A549 (cell line): ENCODE measurements at regions not wholly inside any gene's neighbourhood (a gene's known extent, or its start where the extent isn't known, plus 50 kb on each side); places are given as distances from the start of the nearest gene placed in this dataset.
A peak's percentile ranks its signal among the peaks of the same experiment; 100 is the strongest.

Source experiments
- ATAC-seq, 2 experiments: fragments of 200-7000 bp in 1 of 2; fragments of >200 bp in 1 of 2; cut with Nextera tagmentation in 1 of 2; cut with Tn5 transposase in 1 of 2; 3 replicates each; pipeline versions ENCODE4 v1.8.0 to v1.9.1; 2018 to 2020; ENCODE audit warnings: mild to moderate bottlenecking in 1 of 2, moderate library complexity in 1 of 2
- CTCF ChIA-PET: fragments of 300-600 bp; sonication (Branson Sonifier 250); formaldehyde crosslinking; extraction: SDS; loops from one replicate; lab custom pipeline; 2021; ENCODE audit warnings: antibody characterized with exemption, inconsistent platforms; lab: Yijun Ruan, JAX
- POLR2A ChIA-PET: fragments of 350-600 bp; formaldehyde crosslinking; extraction: SDS; loops from one replicate; lab custom pipeline; 2021; ENCODE audit warnings: antibody characterized with exemption, inconsistent platforms; lab: Yijun Ruan, JAX
- DNase-seq, 2 experiments: peaks; one replicate each; pipeline versions ENCODE4 v3.0.0 to v3.0.0-alpha.2; 2011 to 2016; ENCODE audit warnings: low read depth in 1 of 2, low spot score in 1 of 2
- FAIRE-seq: peaks from 2 replicates; lab custom pipeline; 2011; peaks lifted over from hg19 to GRCh38; lab: Jason Lieb, UNC
- H3K27ac ChIP-seq, 2 experiments: fragments of >200 bp; sonication (Bioruptor Twin); formaldehyde crosslinking; 3 replicates each; pipeline ENCODE4 v1.5.1; 2016 to 2017
- H3K4me1 ChIP-seq: fragments of >200 bp; sonication (Bioruptor Twin); formaldehyde crosslinking; 3 replicates; pipeline ENCODE4 v1.6.1; 2016
- H3K4me2 ChIP-seq: fragments of >200 bp; sonication (Bioruptor Twin); formaldehyde crosslinking; 3 replicates; pipeline ENCODE4 v1.6.1; 2016
- H3K4me3 ChIP-seq: fragments of >200 bp; sonication (Bioruptor Twin); formaldehyde crosslinking; 3 replicates; pipeline ENCODE4 v1.5.1; 2016
- H3K9me3 ChIP-seq: fragments of >200 bp; sonication (Bioruptor Twin); formaldehyde crosslinking; 3 replicates; pipeline ENCODE4 v1.6.1; 2016
- CBX2 ChIP-seq: fragments of 200-600 bp; sonication (generic); IDR thresholded peaks from 2 replicates; pipeline ENCODE4 v1.6.1; 2016; ENCODE audit warnings: low read depth, mild to moderate bottlenecking, borderline replicate concordance
- CEBPB ChIP-seq, 2 experiments: fragments of >200 bp in 1 of 2; sonication (Bioruptor Twin) in 1 of 2; formaldehyde crosslinking in 1 of 2; IDR thresholded peaks; 2 replicates each; pipeline ENCODE4 v1.6.1; 2012 to 2016
- CHD4 ChIP-seq: fragments of 200-600 bp; sonication (generic); IDR thresholded peaks from 2 replicates; pipeline ENCODE4 v1.6.1; 2016; ENCODE audit warnings: antibody characterized with exemption, mild to moderate bottlenecking, borderline replicate concordance
- CTCF ChIP-seq: fragments of >200 bp; sonication (Bioruptor Twin); formaldehyde crosslinking; IDR thresholded peaks from 3 replicates; pipeline ENCODE4 v1.5.1; 2016
- EP300 ChIP-seq, 2 experiments: fragments of >200 bp; sonication (Bioruptor Twin); formaldehyde crosslinking; IDR thresholded peaks; 2 replicates in 1 of 2; 3 replicates in 1 of 2; pipeline ENCODE4 v1.6.1; 2016 to 2017
- FOSB ChIP-seq: fragments of 250-450 bp; sonication (Bioruptor Pico); IDR thresholded peaks from 2 replicates; pipeline ENCODE4 v1.5.0; 2020; ENCODE audit warnings: mild to moderate bottlenecking, moderate library complexity
- HEYL ChIP-seq: fragments of 250-450 bp; sonication (Bioruptor Pico); IDR thresholded peaks from 2 replicates; pipeline ENCODE4 v1.8.0; 2021; ENCODE audit warnings: mild to moderate bottlenecking, moderate library complexity
- HOXA7 ChIP-seq: fragments of 250-450 bp; sonication (Bioruptor Pico); IDR thresholded peaks from 2 replicates; pipeline ENCODE4 v1.5.0; 2020; ENCODE audit warnings: mild to moderate bottlenecking, moderate library complexity
- MAX ChIP-seq: IDR thresholded peaks from 2 replicates; pipeline ENCODE4 v1.6.1; 2012
- MYC ChIP-seq: IDR thresholded peaks from 2 replicates; pipeline ENCODE4 v1.6.1; 2012; ENCODE audit warnings: mild to moderate bottlenecking, inconsistent platforms, low read length, improper control_type of control experiment, borderline replicate concordance
- NPAS2 ChIP-seq: fragments of 250-450 bp; sonication (Bioruptor Pico); IDR thresholded peaks from 2 replicates; pipeline ENCODE4 v1.8.0; 2022; ENCODE audit warnings: mild to moderate bottlenecking, moderate library complexity, borderline replicate concordance
- PHF8 ChIP-seq: fragments of 200-600 bp; sonication (generic); IDR thresholded peaks from 2 replicates; pipeline ENCODE4 v1.6.1; 2016; ENCODE audit warnings: low read depth, mild to moderate bottlenecking, antibody characterized with exemption, moderate library complexity, borderline replicate concordance
- RAD21 ChIP-seq, 2 experiments: fragments of >200 bp in 1 of 2; sonication (Bioruptor Twin) in 1 of 2; formaldehyde crosslinking in 1 of 2; IDR thresholded peaks in 1 of 2; conservative IDR thresholded peaks in 1 of 2; 2 replicates in 1 of 2; 3 replicates in 1 of 2; pipeline ENCODE4 v1.6.1; 2012 to 2018; ENCODE audit warnings: inconsistent platforms in 1 of 2
- RNF2 ChIP-seq: fragments of 200-600 bp; sonication (generic); IDR thresholded peaks from 2 replicates; pipeline ENCODE4 v1.6.1; 2016; ENCODE audit warnings: low read depth, mild to moderate bottlenecking, antibody characterized with exemption, moderate library complexity, borderline replicate concordance
- SMC3 ChIP-seq: fragments of >200 bp; sonication (Bioruptor Twin); formaldehyde crosslinking; IDR thresholded peaks from 3 replicates; pipeline ENCODE4 v1.6.1; 2018; ENCODE audit warnings: inconsistent platforms
- SREBF2 ChIP-seq: fragments of 450-650 bp; IDR thresholded peaks from 2 replicates; pipeline ENCODE4 v1.6.1; 2014; ENCODE audit warnings: mild to moderate bottlenecking, moderate library complexity
- TP53 ChIP-seq: fragments of 250-450 bp; sonication (Bioruptor Pico); IDR thresholded peaks from 2 replicates; pipeline ENCODE4 v1.5.0; 2021; ENCODE audit warnings: mild to moderate bottlenecking, moderate library complexity
- USF2 ChIP-seq: fragments of 450-650 bp; IDR thresholded peaks from 2 replicates; pipeline ENCODE4 v1.6.1; 2014; ENCODE audit warnings: antibody characterized with exemption
- WGBS: methylation state at CpG from one replicate; pipeline ENCODE4 v1.1.6; 2017; ENCODE audit errors: missing lambda C conversion rate; 5-methylcytosine and 5-hydroxymethylcytosine counted together
- TF ChIP-seq, protein P1 (sequence below): fragments of 250-450 bp; sonication (Bioruptor Pico); IDR thresholded peaks from 2 replicates; pipeline ENCODE4 v1.5.0; 2021; ENCODE audit warnings: mild to moderate bottlenecking, moderate library complexity, borderline replicate concordance

DNA sequence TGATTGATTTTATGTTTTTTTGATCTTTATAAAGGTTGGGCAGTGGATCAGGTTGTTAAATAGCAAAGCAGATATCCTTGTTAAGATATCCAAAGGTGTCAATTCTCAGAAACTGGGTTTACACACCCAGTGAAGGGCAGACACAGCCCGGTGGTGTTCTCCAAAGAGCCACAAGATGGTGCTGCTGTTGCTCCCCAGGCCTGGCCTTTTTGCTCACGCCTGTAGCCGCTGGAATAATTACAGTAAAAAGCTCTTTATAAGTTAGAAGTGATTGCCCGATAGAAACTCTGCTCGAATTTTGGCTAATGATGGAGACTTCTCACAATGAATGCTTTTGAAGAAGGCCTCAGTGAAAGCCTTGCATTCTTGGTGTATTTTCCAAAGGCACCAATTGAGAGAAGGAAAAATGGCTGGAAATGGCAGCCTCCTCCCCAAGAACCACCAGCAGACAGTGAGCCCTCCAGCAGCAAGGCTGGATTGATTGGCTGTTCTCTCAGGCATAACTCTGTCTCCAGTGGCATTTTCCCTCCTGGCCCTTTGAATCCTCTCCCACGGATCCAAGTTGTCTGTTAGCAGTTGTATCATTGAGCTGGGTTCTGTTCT lies 120.5 kb upstream of the CHD6 start:
- CTCF ChIA-PET = interaction anchor here (0.6 to 3.4 kb wide), 30 partner anchors 9 to 1454 kb away, joined by 3 to 36 read pairs (median 3); partner anchors contain the start of gene PTPRT
- H3K4me2 ChIP-seq = no peak overlapping the region
- no peak overlapping the region for H3K27ac ChIP-seq
- DNase-seq (peak; percentile 29 to 52), ATAC-seq (peak; percentile 92 to 95), FAIRE-seq (peak; percentile 7)
- POLR2A ChIA-PET = no interaction called here
- TF ChIP-seq CTCF = peak; percentile 77
- no peak for TF ChIP-seq MYC
- TF ChIP-seq RAD21 (conservative IDR thresholded peaks at IDR 0.05 in 1 of 2, IDR thresholded peaks at IDR 0.05 in 1 of 2) = peak; percentile 73 to 84
- TF ChIP-seq FOSB = no peak
- TF ChIP-seq MAX = no peak
- TF ChIP-seq SMC3 = peak; percentile 66
- no peak for TF ChIP-seq NPAS2 (CRISPR knock-in tag)
- TF ChIP-seq EP300 (IDR thresholded peaks at IDR 0.05) = no peak
- H3K9me3 ChIP-seq = no peaks in the 10 kb centered on the region
- WGBS = 4% methylated on average over 6 of the region's 6 CpGs
- H3K4me3 ChIP-seq = no peak overlapping the region
- no peaks in the 10 kb centered on the region for H3K4me1 ChIP-seq

DNA sequence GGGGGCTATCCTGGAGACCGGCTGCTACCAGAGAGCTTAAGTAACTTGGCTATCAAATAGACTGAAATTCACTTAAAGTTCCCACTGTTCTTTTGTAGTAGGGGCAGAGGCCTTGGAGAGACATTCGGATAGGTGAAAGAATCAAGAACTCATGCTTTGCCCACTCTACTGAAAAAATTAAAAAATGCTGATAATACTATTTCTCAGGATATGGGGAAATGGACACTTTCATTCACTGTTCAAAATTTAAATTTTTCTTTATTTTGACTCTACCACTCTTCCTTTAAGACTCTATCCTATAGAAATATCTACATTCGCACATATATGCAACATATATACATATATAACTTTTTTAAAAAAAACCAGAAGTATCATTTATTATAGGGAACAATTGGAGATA lies 117.8 kb upstream of the CHD6 start:
- H3K4me3 ChIP-seq = no peak overlapping the region
- TF ChIP-seq, protein P1, sequence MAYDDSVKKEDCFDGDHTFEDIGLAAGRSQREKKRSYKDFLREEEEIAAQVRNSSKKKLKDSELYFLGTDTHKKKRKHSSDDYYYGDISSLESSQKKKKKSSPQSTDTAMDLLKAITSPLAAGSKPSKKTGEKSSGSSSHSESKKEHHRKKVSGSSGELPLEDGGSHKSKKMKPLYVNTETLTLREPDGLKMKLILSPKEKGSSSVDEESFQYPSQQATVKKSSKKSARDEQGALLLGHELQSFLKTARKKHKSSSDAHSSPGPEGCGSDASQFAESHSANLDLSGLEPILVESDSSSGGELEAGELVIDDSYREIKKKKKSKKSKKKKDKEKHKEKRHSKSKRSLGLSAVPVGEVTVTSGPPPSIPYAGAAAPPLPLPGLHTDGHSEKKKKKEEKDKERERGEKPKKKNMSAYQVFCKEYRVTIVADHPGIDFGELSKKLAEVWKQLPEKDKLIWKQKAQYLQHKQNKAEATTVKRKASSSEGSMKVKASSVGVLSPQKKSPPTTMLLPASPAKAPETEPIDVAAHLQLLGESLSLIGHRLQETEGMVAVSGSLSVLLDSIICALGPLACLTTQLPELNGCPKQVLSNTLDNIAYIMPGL (CRISPR knock-in tag) = no peak
- TF ChIP-seq HEYL (CRISPR knock-in tag) (no peak), CTCF (no peak), CEBPB (IDR thresholded peaks at IDR 0.05) (no peak), RNF2 (no peak), PHF8 (no peak), CBX2 (no peak), USF2 (no peak), TP53 (CRISPR knock-in tag) (no peak), CHD4 (no peak), HOXA7 (CRISPR knock-in tag) (no peak), SREBF2 (no peak), RAD21 (conservative IDR thresholded peaks at IDR 0.05 in 1 of 2, IDR thresholded peaks at IDR 0.05 in 1 of 2) (no peak)
- POLR2A ChIA-PET = no interaction called here
- WGBS = 29% methylated on average over 3 of the region's 3 CpGs
- no peaks in the 10 kb centered on the region for H3K9me3 ChIP-seq
- CTCF ChIA-PET = interaction anchor here (1.6 to 2.6 kb wide), 2 partner anchors 15 to 364 kb away, joined by 3 to 9 read pairs; no protein-coding TSS in a partner anchor
- ATAC-seq (no peak), DNase-seq (no peak), FAIRE-seq (no peak)
- no peak overlapping the region for H3K4me2 ChIP-seq
- H3K27ac ChIP-seq = no peak overlapping the region
- H3K4me1 ChIP-seq = no peaks in the 10 kb centered on the region
